ENCODE measurements at regions not wholly inside any gene's neighbourhood (a gene's known extent, or its start where the extent isn't known, plus 50 kb on each side); places are given as distances from the start of the nearest gene placed in this dataset.

DNA sequence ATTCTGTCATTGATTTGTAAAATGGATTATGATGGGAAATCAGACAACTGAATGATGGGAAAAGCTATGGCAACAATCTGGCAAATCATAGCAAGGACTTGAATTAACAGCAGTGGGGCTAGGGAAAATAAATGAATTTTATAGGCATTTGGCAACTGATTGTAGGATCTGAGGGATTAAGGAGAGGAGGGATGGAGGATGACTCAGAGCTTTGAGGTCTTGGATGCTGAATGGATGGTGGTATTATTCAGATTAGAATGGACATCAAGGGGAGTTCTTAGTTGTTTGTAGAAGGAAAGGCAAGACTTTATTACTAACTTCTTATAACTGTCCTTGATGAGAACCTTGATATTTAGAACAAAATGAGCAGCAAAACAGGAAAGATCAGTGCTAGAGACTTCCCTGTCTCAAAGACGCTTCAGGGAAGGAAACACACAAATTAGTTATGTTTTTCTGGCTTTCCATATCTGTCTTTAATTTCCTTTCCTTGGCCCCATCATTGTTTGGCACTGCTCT lies 51.4 kb upstream of the HHIP start (continued):
- TF ChIP-seq, protein P1, sequence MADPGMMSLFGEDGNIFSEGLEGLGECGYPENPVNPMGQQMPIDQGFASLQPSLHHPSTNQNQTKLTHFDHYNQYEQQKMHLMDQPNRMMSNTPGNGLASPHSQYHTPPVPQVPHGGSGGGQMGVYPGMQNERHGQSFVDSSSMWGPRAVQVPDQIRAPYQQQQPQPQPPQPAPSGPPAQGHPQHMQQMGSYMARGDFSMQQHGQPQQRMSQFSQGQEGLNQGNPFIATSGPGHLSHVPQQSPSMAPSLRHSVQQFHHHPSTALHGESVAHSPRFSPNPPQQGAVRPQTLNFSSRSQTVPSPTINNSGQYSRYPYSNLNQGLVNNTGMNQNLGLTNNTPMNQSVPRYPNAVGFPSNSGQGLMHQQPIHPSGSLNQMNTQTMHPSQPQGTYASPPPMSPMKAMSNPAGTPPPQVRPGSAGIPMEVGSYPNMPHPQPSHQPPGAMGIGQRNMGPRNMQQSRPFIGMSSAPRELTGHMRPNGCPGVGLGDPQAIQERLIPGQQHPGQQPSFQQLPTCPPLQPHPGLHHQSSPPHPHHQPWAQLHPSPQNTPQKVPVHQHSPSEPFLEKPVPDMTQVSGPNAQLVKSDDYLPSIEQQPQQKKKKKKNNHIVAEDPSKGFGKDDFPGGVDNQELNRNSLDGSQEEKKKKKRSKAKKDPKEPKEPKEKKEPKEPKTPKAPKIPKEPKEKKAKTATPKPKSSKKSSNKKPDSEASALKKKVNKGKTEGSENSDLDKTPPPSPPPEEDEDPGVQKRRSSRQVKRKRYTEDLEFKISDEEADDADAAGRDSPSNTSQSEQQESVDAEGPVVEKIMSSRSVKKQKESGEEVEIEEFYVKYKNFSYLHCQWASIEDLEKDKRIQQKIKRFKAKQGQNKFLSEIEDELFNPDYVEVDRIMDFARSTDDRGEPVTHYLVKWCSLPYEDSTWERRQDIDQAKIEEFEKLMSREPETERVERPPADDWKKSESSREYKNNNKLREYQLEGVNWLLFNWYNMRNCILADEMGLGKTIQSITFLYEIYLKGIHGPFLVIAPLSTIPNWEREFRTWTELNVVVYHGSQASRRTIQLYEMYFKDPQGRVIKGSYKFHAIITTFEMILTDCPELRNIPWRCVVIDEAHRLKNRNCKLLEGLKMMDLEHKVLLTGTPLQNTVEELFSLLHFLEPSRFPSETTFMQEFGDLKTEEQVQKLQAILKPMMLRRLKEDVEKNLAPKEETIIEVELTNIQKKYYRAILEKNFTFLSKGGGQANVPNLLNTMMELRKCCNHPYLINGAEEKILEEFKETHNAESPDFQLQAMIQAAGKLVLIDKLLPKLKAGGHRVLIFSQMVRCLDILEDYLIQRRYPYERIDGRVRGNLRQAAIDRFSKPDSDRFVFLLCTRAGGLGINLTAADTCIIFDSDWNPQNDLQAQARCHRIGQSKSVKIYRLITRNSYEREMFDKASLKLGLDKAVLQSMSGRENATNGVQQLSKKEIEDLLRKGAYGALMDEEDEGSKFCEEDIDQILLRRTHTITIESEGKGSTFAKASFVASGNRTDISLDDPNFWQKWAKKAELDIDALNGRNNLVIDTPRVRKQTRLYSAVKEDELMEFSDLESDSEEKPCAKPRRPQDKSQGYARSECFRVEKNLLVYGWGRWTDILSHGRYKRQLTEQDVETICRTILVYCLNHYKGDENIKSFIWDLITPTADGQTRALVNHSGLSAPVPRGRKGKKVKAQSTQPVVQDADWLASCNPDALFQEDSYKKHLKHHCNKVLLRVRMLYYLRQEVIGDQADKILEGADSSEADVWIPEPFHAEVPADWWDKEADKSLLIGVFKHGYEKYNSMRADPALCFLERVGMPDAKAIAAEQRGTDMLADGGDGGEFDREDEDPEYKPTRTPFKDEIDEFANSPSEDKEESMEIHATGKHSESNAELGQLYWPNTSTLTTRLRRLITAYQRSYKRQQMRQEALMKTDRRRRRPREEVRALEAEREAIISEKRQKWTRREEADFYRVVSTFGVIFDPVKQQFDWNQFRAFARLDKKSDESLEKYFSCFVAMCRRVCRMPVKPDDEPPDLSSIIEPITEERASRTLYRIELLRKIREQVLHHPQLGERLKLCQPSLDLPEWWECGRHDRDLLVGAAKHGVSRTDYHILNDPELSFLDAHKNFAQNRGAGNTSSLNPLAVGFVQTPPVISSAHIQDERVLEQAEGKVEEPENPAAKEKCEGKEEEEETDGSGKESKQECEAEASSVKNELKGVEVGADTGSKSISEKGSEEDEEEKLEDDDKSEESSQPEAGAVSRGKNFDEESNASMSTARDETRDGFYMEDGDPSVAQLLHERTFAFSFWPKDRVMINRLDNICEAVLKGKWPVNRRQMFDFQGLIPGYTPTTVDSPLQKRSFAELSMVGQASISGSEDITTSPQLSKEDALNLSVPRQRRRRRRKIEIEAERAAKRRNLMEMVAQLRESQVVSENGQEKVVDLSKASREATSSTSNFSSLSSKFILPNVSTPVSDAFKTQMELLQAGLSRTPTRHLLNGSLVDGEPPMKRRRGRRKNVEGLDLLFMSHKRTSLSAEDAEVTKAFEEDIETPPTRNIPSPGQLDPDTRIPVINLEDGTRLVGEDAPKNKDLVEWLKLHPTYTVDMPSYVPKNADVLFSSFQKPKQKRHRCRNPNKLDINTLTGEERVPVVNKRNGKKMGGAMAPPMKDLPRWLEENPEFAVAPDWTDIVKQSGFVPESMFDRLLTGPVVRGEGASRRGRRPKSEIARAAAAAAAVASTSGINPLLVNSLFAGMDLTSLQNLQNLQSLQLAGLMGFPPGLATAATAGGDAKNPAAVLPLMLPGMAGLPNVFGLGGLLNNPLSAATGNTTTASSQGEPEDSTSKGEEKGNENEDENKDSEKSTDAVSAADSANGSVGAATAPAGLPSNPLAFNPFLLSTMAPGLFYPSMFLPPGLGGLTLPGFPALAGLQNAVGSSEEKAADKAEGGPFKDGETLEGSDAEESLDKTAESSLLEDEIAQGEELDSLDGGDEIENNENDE (IDR thresholded peaks at IDR 0.05; ENCODE audit: insufficient replicate concordance, low read length): no peak
- TF ChIP-seq CHD2 (IDR thresholded peaks at IDR 0.05; ENCODE audit: low read length): no peak
- no peak for TF ChIP-seq EP300 (IDR thresholded peaks at IDR 0.05; ENCODE audit: borderline replicate concordance in 1 of 2, low read depth in 2 of 2, low read length in 2 of 2)
- TF ChIP-seq MAFK (IDR thresholded peaks at IDR 0.05; ENCODE audit: low read depth, low read length): no peak
- TF ChIP-seq JUND (IDR thresholded peaks at IDR 0.05; ENCODE audit: low read length): no peak

Measured in H1 (cell line).